ENCODE measurements at regions not wholly inside any gene's neighbourhood (a gene's known extent, or its start where the extent isn't known, plus 50 kb on each side); places are given as distances from the start of the nearest gene placed in this dataset.
"Not testable (repeated sequence)": the region's sequence is repeated elsewhere in the genome, so short reads cannot be mapped to it uniquely, and the experiment has no call there.

DNA sequence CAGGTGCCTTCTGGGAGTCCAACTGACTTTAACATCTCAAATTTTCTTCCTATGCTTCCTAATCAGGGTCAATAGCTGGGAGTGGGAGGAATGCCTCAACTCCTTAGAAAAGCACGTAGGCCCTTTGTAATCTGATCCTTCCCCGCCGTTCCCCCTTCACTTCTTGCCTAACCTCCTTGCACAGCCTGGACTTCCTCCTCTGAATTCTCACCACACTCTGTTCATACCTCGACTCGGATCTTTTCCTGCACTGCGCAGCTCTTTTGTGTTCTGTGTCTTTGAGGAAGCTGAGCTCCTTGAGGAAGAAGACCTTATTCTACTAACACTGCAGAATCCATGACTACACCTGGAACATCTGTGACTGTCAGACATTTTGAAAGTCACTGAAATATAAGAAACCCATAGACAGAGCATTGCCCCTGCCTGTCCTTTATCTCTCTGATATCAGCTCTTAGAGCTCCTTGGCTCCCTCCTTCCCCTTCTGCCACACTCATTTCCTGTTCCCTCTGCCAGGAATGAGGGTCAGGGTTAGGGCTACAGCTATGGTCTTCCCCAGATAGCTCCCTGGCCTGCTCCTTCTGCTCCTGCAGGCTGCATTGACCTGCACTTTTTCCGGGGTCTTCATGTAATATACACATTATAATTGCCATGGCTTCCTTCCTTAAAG, 140.2 kb upstream of the LDB2 start:
- DNase-seq (ENCODE audit: low spot score in 2 of 2): no peak
- no peak for ATAC-seq

GRCh38 chr4:17033768-17034181, 135.3 kb upstream of the LDB2 start:
- no peaks in the 10 kb centered on the region for H3K4me1 Mint-ChIP-seq
- H3K4me3 Mint-ChIP-seq: no peak overlapping the region
- H3K36me3 Mint-ChIP-seq: no peaks in the 10 kb centered on the region
- H3K27ac Mint-ChIP-seq: no peak overlapping the region
- ATAC-seq (no peak), DNase-seq (ENCODE audit: low spot score in 2 of 2) (no peak)
- H3K9me3 Mint-ChIP-seq: no peaks in the 10 kb centered on the region

More for the DNA sequence above, 140.2 kb upstream of the LDB2 start:
- no peaks in the 10 kb centered on the region for H3K36me3 Mint-ChIP-seq
- no peak overlapping the region for H3K27ac Mint-ChIP-seq
- H3K9me3 Mint-ChIP-seq: no peaks in the 10 kb centered on the region
- H3K4me1 Mint-ChIP-seq: no peaks in the 10 kb centered on the region
- H3K4me3 Mint-ChIP-seq: no peak overlapping the region

GRCh38 chr4:17033025-17033767, 134.8 kb upstream of the LDB2 start:
- H3K36me3 Mint-ChIP-seq: no peaks in the 10 kb centered on the region
- no peaks in the 10 kb centered on the region for H3K9me3 Mint-ChIP-seq
- no peak for ATAC-seq
- H3K4me1 Mint-ChIP-seq: no peaks in the 10 kb centered on the region
- no peak for DNase-seq (ENCODE audit: low spot score in 2 of 2)
- H3K4me3 Mint-ChIP-seq: no peak overlapping the region
- H3K27ac Mint-ChIP-seq: no peak overlapping the region

GRCh38 chr4:17030543-17030942, 132.1 kb upstream of the LDB2 start:
- no peak overlapping the region for H3K27ac Mint-ChIP-seq
- H3K4me1 Mint-ChIP-seq: no peaks in the 10 kb centered on the region
- peaks cover 4% of the 10 kb centered on the region for H3K9me3 Mint-ChIP-seq
- H3K36me3 Mint-ChIP-seq: no peaks in the 10 kb centered on the region
- no peak overlapping the region for H3K4me3 Mint-ChIP-seq
- DNase-seq (ENCODE audit: low spot score in 2 of 2) (no peak), ATAC-seq (no peak)

- Mint-ChIP-seq H3K4me1 (no peaks in the 10 kb centered on the region), H3K36me3 (no peaks in the 10 kb centered on the region), H3K4me3 (no peak overlapping the region), H3K27ac (no peak overlapping the region), H3K9me3 (peaks cover 4% of the 10 kb centered on the region)
- DNase-seq (ENCODE audit: low spot score in 2 of 2) (no peak), ATAC-seq (no peak)
Observed at GRCh38 chr4:17029964-17030363, 131.5 kb upstream of the LDB2 start.

GRCh38 chr4:17029432-17029831, 131.0 kb upstream of the LDB2 start:
- Mint-ChIP-seq H3K9me3 (peaks cover 4% of the 10 kb centered on the region), H3K4me1 (no peaks in the 10 kb centered on the region), H3K27ac (no peak overlapping the region), H3K4me3 (no peak overlapping the region), H3K36me3 (no peaks in the 10 kb centered on the region)
- DNase-seq (ENCODE audit: low spot score in 2 of 2): no peak
- ATAC-seq: no peak

- DNase-seq (ENCODE audit: low spot score in 2 of 2) (no peak), ATAC-seq (no peak)
- Mint-ChIP-seq H3K4me3 (no peak overlapping the region), H3K9me3 (peaks cover 4% of the 10 kb centered on the region), H3K36me3 (no peaks in the 10 kb centered on the region), H3K27ac (no peak overlapping the region), H3K4me1 (no peaks in the 10 kb centered on the region)
Observed at GRCh38 chr4:17027495-17027894, 129.1 kb upstream of the LDB2 start.

DNA sequence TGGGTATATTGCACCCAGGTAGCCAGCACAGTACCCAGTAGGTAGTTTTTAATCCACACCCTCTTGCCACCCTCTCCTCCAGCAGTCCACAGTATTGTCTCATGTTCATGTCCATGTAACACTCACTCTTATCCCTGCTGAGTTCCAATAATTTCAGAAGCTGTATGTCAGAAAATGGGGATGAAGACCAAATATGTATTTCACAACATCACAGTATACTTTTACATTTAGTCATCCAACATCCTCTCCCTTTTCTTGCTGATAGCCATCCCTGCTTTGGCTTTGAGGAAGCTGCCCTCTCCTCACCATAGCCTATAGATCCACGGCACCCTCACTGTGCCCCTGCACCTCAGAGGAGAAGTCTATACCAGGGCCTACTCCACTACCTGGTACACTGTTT, 126.0 kb upstream of the LDB2 start:
- Mint-ChIP-seq H3K27ac (no peak overlapping the region), H3K4me1 (no peaks in the 10 kb centered on the region), H3K9me3 (peaks cover 4% of the 10 kb centered on the region), H3K4me3 (no peak overlapping the region), H3K36me3 (no peaks in the 10 kb centered on the region)
- DNase-seq (ENCODE audit: low spot score in 2 of 2): no peak
- no peak for ATAC-seq

GRCh38 chr4:17020901-17021300, 122.5 kb upstream of the LDB2 start:
- H3K4me1 Mint-ChIP-seq: no peaks in the 10 kb centered on the region
- no peaks in the 10 kb centered on the region for H3K36me3 Mint-ChIP-seq
- H3K9me3 Mint-ChIP-seq: no peaks in the 10 kb centered on the region
- H3K4me3 Mint-ChIP-seq: no peak overlapping the region
- DNase-seq (ENCODE audit: low spot score in 2 of 2) (no peak), ATAC-seq (no peak)
- H3K27ac Mint-ChIP-seq: no peak overlapping the region

GRCh38 chr4:17020451-17020850, 122.0 kb upstream of the LDB2 start:
- no peaks in the 10 kb centered on the region for H3K4me1 Mint-ChIP-seq
- H3K9me3 Mint-ChIP-seq: no peaks in the 10 kb centered on the region
- H3K4me3 Mint-ChIP-seq: no peak overlapping the region
- ATAC-seq: no peak
- H3K27ac Mint-ChIP-seq: no peak overlapping the region
- H3K36me3 Mint-ChIP-seq: no peaks in the 10 kb centered on the region
- no peak for DNase-seq (ENCODE audit: low spot score in 2 of 2)

GRCh38 chr4:17018621-17019020, 120.2 kb upstream of the LDB2 start:
- not testable (repeated sequence) for H3K36me3 Mint-ChIP-seq; H3K4me1 Mint-ChIP-seq; ATAC-seq; H3K27ac Mint-ChIP-seq; H3K4me3 Mint-ChIP-seq; H3K9me3 Mint-ChIP-seq; DNase-seq (ENCODE audit: low spot score in 2 of 2)

DNA sequence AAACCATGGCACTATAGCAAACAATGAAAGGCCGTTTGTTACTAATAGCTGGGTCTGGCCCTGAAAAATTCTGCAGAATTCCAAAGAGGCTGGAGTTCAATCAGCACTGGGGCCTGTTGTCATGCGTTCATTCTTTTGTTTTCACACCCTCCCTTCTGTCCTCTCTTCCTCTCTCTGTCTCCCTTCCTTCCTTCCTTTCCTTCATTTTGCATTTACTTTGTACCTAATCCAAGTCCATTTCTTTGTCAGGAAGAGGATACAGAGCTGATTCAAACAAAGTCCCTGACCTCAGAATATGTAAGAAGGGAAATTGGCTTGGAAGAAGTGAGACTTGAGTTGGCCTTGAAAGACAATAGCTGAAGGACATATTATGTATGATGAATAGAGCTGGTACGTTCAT, 119.6 kb upstream of the LDB2 start:
- Mint-ChIP-seq H3K27ac (no peak overlapping the region), H3K36me3 (no peaks in the 10 kb centered on the region), H3K9me3 (no peaks in the 10 kb centered on the region), H3K4me3 (no peak overlapping the region), H3K4me1 (no peaks in the 10 kb centered on the region)
- DNase-seq (ENCODE audit: low spot score in 2 of 2) (no peak), ATAC-seq (no peak)

GRCh38 chr4:17013382-17014006, 115.0 kb upstream of the LDB2 start:
- H3K4me1 Mint-ChIP-seq: no peaks in the 10 kb centered on the region
- DNase-seq (ENCODE audit: low spot score in 2 of 2) (no peak), ATAC-seq (no peak)
- H3K36me3 Mint-ChIP-seq: no peaks in the 10 kb centered on the region
- H3K9me3 Mint-ChIP-seq: no peaks in the 10 kb centered on the region
- H3K27ac Mint-ChIP-seq: no peak overlapping the region
- H3K4me3 Mint-ChIP-seq: no peak overlapping the region

- H3K4me1 Mint-ChIP-seq: no peaks in the 10 kb centered on the region
- no peak overlapping the region for H3K4me3 Mint-ChIP-seq
- DNase-seq (ENCODE audit: low spot score in 2 of 2): no peak
- no peaks in the 10 kb centered on the region for H3K36me3 Mint-ChIP-seq
- no peak for ATAC-seq
- H3K9me3 Mint-ChIP-seq: no peaks in the 10 kb centered on the region
- H3K27ac Mint-ChIP-seq: no peak overlapping the region
Observed at GRCh38 chr4:17012451-17012850, 114.0 kb upstream of the LDB2 start.

- Mint-ChIP-seq H3K9me3 (no peaks in the 10 kb centered on the region), H3K27ac (no peak overlapping the region), H3K36me3 (no peaks in the 10 kb centered on the region), H3K4me3 (no peak overlapping the region), H3K4me1 (no peaks in the 10 kb centered on the region)
- no peak for DNase-seq (ENCODE audit: low spot score in 2 of 2)
- no peak for ATAC-seq
Observed at GRCh38 chr4:17010426-17011087, 112.1 kb upstream of the LDB2 start.

All from stimulated activated effector memory CD8-positive, alpha-beta T cell treated with anti-CD3 and anti-CD28 coated beads, Interleukin-12 subunit alpha, Interleukin-12 subunit beta, amount 100 ng/mL, for 72 hours (primary cell).